Activated T-cell treated with anti-CD3 and anti-CD28 coated beads for 24 hours (primary cell): ENCODE measurements at regions not wholly inside any gene's neighbourhood (a gene's known extent, or its start where the extent isn't known, plus 50 kb on each side); places are given as distances from the start of the nearest gene placed in this dataset.

Experiments
- DNase-seq: peaks from one replicate; pipeline ENCODE4 v3.0.0-alpha.2; 2020; ENCODE audit warnings: low read depth

DNA sequence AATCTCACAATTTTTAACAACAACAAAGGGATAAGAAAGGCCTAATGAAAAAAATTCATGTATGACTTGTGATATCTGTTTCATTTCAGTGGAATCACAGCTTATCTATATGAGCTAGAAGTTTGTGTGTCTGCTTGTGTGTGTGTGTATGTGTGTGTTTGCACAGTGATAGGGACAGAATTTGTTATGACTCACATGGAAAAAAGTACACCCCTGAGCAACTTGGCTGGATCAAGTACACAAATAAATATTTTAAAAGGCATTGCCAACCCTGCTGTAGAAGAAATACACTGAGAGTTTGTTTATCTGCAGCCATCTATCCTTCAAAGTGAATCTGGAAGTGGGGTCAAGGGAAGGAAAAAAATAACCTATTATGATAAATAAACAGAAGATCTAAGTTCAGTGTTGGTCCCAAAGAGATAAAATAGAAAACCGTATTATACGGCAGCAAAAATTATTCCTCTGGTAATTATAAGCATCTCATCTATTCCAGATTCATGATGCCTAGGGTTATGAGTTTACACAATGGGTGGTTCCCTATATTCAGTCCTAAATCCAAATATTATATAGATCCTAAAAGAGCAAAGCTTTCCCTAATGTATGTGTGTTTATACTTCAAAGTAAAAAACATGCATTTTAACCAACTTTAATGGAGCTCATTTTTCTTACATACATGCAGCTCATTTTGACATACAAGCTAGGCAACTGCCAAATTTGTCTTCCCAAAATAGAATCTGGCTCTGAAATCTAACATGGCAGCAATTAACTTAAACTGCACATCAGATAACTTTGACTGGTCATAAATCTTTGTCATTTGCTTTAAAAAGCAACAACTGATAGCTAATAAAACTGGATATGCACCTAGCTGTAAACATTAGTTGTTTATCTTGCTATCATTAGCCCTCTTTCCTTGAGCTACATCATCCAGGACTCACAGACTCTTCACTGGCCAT lies 420.6 kb downstream of the IRS1 start:
- DNase-seq = no peak

DNA sequence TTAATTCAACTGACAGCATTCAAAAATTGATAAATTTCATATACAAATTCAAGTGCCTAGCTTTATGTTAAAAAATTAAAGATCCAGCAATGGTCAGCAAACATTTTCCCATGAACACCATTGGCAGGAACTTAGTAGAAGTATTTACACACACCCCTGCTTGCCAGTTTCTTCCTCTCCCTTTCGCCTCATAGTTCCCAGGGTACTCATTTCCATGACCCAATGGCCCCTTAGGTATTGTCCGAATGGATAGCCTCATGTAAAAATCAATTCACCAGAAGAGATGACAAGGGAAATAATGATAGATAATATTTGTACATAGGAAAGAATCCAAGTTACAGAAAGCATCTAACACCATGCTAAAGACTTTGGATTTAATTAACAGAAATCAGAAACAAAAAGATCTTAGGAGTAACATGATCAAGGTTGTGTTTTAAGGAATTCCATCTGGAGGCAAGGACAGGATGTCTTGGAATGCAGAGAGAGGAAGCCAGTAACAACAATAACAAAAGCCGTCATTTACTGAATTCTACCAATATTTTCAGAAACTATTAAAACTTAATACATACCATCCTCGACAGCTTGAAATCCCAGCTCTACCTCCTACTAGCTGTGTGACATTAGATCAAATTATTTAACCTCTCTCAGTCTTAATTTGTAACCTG lies 423.0 kb downstream of the IRS1 start:
- DNase-seq = no peak

GRCh38 chr2:226366920-226367319 lies 432.7 kb downstream of the IRS1 start:
- no peak for DNase-seq

DNA sequence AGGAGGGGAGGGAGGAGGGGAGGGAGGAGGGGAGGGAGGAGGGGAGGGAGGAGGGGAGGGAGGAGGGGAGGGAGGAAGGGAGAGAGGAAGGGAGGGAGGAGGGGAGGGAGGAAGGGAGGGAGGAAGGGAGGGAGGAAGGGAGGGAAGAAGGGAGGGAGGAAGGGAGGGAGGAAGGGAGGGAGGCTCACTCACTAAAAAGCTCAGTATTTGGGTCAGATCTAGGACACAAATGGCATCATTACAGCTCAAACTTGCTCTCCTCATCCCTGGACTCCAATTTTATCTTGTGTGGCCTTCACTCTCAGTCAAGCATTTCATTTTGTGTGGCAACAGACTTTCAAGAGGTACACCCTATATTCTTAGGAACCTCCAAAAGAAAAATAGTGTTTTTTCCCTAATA lies 435.4 kb downstream of the IRS1 start:
- no peak for DNase-seq

DNA sequence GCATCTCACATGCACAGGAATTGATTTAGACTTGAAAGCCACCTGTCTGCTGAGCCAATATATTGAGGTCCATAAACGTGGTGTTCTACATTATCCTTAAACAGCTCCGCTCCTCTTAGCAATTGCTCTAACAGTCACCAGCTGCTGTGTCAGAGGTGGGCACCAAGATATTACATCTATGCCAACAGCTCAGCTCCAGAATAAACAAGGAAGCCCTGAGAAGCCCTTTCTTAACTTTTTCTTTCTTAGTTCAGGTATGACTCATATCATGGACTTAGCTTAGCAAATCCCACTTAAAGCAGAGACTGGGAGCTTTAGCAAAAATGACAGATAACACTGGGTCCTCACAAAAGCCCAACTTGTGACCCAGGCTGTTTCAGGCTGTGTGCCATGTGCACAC lies 436.6 kb downstream of the IRS1 start:
- DNase-seq = no peak

DNA sequence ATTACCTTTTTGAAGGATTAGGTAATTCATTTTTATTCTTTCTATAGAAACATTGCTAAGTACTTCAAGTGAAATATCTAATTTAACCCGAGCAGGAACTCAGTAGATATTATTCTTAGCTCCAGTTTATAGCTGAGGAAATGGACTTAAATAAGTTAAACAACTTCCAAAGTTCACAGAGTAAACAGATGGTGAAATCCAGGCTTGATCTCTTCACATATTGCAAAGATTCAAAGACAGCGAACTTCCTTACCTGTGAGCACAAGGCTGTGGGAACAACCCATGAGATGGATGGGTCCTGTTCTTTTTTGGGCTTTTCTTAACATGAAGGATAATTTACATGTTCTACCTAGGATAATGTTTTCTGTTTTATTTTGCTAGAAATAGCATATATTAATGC lies 439.0 kb downstream of the IRS1 start:
- no peak for DNase-seq

DNA sequence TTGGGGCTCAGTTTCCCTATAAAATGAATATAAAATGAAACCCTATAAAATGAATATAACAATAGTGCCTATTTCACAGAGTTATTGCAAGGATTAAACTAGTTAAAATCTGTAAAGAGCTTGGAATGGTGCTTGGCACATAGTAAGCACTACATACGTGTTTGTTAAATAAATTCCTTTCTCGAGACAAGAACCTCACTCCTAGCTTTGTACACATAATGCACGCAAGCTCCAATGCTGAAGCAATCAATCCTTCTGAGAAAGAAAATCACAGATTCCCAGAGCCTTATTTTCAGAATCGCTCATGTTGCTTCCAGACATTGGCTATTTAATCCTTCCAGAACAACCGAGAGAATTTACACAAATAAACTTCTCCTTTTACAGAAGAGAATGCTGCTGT lies 440.9 kb downstream of the IRS1 start:
- DNase-seq = no peak

DNA sequence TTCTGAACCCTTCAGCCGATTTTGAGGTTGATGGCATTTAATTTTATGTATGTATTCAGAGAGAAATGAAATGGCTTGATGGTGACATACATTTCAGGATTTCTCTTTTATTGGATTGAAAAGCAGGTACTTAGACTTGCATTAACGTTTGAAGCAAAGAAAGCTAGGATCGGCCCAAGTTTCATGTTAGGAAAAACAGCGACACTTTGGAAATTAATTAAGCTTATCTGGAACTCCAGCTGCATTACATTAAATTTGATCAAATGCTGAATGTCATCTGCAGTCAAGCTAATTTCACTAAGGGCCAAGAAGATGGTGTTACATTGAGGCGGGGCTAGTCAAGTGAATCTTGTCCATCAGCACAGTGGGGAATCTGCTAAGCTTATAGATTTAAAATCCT lies 441.8 kb downstream of the IRS1 start:
- no peak for DNase-seq

DNA sequence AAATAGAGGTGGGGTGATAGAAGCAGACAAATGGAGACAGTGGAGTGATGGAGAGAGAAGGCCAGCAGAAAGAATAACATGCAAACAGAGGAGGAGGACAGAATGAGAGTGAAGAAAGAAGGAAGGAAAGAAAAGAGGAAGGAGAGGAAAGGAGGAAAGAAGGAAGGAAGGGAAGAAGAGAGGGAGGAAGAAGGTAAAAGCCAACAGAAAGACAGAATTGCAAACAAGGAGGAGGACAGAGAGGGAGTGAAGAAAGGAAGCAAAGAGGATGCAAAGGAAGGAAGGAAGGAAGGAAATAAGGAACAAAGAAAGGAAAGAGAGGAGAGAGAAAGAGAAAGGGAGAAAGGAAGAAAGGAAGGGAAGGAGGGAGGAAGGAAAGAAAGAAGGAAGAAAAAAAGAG lies 444.0 kb downstream of the IRS1 start:
- DNase-seq = no peak

DNA sequence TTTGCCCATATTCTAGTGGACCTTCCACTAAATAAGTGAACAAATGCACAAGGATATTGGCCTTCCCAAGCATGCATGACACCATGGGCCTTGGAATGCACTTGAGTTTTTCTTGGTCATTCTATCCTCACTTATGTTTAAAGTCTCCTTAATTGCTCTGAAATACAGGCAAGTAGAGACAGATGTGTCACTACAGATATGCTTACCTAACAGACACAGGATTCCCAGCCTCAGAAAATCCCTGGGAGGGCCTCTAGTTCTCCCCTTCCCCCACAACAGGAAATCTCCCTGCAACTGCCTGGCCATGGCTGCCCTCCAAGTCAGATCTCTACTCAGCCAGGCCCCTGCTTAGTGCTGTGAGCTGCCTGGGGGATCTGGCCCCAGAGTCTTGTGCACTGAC lies 445.2 kb downstream of the IRS1 start:
- no peak for DNase-seq

DNA sequence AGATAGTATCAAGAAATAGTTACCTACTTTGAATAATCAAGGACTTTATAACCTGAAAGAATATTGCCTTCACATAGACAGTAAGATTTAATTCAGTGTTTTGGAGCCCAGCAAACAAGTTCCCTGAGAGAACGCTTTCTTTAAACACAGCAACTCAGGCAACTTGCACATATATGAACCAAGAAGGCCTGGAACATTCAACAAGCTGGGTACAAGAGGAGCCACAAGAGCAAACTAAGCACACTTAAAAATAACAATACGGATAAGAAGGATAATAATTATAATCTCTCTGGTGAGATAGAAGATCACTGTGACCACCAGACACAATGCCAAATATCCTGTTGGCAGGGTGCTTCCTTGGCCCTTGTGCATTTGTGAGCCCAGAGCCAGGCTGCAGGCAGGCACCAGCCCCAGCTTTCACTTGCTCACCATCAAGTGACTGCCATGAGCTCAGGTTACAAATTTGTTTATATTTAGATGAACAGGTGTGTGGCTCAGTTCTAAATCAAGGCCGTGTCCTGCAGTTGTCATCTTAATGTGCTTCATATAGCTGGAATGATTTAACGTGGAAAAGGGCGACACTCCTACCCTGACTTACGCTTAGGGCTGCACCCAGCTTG lies 446.6 kb downstream of the IRS1 start:
- DNase-seq = no peak

DNA sequence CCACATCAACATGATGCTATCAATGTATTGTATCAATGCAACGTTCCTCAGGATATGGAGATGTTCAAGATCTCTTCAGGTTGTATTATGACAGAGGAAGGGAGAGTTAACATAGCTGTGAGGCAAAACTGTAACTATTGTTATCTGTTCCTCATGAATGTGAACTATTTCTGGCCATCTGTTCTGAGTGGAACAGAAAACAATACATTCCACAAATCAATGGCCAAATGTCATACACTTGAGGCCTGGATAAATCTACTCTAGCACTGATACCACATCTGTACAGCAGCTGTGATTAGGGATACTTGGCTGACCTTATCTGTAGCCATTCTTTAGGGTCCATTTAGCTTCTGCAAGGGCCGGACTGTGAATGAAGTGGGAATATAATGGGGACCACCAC lies 447.9 kb downstream of the IRS1 start:
- DNase-seq = no peak

DNA sequence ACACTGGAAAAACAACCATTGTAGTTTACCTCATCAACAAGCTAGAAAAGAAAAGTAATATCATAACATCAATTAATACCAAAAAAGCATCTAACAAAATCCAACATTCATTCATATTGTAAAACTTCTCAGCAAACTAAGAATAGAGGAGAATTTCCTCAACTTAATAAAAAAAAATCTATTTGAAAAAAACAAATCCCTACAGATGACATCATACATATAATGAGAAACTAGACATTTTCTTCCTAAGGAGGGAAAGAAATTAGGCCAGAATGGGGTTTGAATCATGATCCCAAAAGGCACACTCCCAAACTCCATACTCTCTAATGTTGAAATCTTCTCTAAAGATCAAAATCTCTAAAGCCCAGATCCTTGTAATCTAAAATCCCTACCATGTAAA lies 460.0 kb downstream of the IRS1 start:
- no peak for DNase-seq

- DNase-seq = no peak
Measured at GRCh38 chr2:226338825-226339224, 460.8 kb downstream of the IRS1 start.

GRCh38 chr2:226337941-226338600 lies 461.5 kb downstream of the IRS1 start:
- DNase-seq = no peak

- DNase-seq = no peak
Measured at GRCh38 chr2:226336283-226336682, 463.3 kb downstream of the IRS1 start.

- no peak for DNase-seq
Measured at GRCh38 chr2:226334981-226335720, 464.5 kb downstream of the IRS1 start.

- DNase-seq = no peak
Measured at GRCh38 chr2:226333388-226333787, 466.2 kb downstream of the IRS1 start.

GRCh38 chr2:226330206-226330605 lies 469.4 kb downstream of the IRS1 start:
- no peak for DNase-seq

DNA sequence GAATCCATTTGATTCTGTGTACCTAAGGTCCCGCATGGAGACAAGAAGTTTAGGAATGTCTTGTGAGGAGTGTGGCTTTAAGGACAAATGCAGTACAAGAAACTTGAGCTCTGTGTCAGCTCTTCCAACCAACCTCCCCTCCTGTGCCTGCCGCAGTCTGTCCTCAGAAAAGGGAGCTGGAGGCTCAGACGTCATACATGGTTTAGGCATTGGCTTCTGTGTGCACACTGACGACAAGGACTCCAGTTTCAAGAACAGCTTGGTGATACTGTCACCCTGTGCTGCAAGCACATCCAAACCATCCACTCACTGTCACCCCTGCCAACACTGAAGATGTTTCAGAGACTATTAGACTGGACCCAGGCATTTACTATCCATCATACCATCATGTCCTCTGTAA lies 470.4 kb downstream of the IRS1 start:
- no peak for DNase-seq

DNA sequence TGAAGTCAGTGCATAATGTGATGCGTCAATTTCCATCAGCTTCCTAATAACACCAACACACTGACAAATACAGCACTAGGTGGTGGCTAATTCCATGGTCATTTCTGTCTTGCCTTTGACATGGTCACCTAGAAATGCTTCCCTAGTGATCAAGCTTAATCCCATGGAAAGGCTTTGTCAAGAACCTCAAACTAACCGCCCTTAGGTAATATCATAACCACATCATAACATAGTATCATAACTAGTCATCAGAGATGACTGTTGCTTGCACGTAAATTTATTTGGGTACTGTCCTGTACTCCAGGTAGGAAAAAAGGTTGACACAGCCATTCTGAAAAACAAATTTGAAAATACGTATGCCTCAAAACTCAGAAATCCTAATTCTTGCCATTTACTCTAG lies 471.8 kb downstream of the IRS1 start:
- no peak for DNase-seq

DNA sequence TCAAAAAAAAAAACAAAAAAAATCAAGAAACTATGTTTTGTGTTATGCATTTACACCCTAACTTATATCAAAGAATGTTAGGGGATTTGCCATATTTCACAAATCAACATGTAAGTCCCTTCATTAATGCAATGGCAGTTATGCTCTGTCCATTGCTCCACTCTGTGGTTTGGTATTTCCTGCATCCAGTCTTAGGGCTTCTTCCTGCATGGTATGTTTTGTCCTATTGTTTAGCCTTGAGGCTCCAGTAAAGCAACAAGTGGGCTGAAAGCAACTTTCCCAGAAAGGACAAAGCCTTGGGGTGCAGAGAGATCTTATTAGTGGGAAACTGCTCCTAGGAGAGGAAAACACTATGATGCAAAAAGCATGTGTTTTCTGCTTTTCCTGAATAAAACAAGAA lies 474.1 kb downstream of the IRS1 start:
- DNase-seq = no peak
